HEK293 (cell line): ENCODE measurements at regions not wholly inside any gene's neighbourhood (a gene's known extent, or its start where the extent isn't known, plus 50 kb on each side); places are given as distances from the start of the nearest gene placed in this dataset.

Experiments
- CTCF ChIA-PET: fragments of 350-600 bp; formaldehyde crosslinking; extraction: SDS; loops from one replicate; lab custom pipeline; 2021; ENCODE audit warnings: antibody characterized with exemption; lab: Yijun Ruan, JAX
- POLR2A ChIA-PET: fragments of 300-600 bp; formaldehyde crosslinking; extraction: SDS; loops from one replicate; lab custom pipeline; 2020; ENCODE audit warnings: antibody characterized with exemption, inconsistent platforms; lab: Yijun Ruan, JAX
- H3K27ac ChIP-seq: fragments of 200-500 bp; sonication (Bioruptor generic); 2 replicates; pipeline ENCODE4 v1.5.1; 2014; ENCODE audit warnings: low read depth, low read length, control low read depth, inconsistent platforms; ENCODE audit errors: extremely low read depth
- H3K36me3 ChIP-seq, 2 experiments: fragments of 200-500 bp in 1 of 2; sonication (Bioruptor generic) in 1 of 2; 1 replicate in 1 of 2; 2 replicates in 1 of 2; pipeline ENCODE4 v1.5.1; 2014 to 2017; ENCODE audit warnings: inconsistent platforms in 2 of 2, low read length in 2 of 2; ENCODE audit not compliant: control insufficient read depth in 2 of 2, insufficient read depth in 1 of 2
- H3K4me1 ChIP-seq: fragments of 200-500 bp; sonication (Bioruptor generic); 2 replicates; pipeline ENCODE4 v1.5.1; 2014; ENCODE audit warnings: mild to moderate bottlenecking, low read length, inconsistent platforms; ENCODE audit not compliant: control insufficient read depth, insufficient read depth
- H3K4me3 ChIP-seq: 2 replicates; pipeline ENCODE4 v1.5.1; 2011; ENCODE audit warnings: low read depth, mild to moderate bottlenecking, control low read depth, low read length, moderate library complexity
- H3K9me3 ChIP-seq: fragments of 200-500 bp; sonication (Bioruptor generic); 2 replicates; pipeline ENCODE4 v1.5.1; 2014; ENCODE audit warnings: low read depth, low read length, inconsistent platforms; ENCODE audit not compliant: control insufficient read depth, insufficient read depth
- CTCF ChIP-seq: fragments of 450-650 bp; formaldehyde crosslinking; IDR thresholded peaks from 2 replicates; pipeline ENCODE4 v1.5.1; 2016; ENCODE audit warnings: missing biosample characterization, missing genetic modification characterization
- FEZF1 ChIP-seq: fragments of 450-650 bp; formaldehyde crosslinking; IDR thresholded peaks from 2 replicates; pipeline ENCODE4 v1.5.1; 2016; ENCODE audit warnings: missing biosample characterization, missing genetic modification characterization
- GLI2 ChIP-seq: fragments of 450-650 bp; formaldehyde crosslinking; IDR thresholded peaks from 2 replicates; pipeline ENCODE4; 2017; ENCODE audit warnings: missing biosample characterization, missing genetic modification characterization, low read depth, borderline replicate concordance
- GLIS1 ChIP-seq: fragments of 450-650 bp; formaldehyde crosslinking; IDR thresholded peaks from 2 replicates; pipeline ENCODE4 v1.5.1; 2016; ENCODE audit warnings: missing biosample characterization, missing genetic modification characterization
- OSR2 ChIP-seq: fragments of 450-650 bp; formaldehyde crosslinking; IDR thresholded peaks from 2 replicates; pipeline ENCODE4 v1.5.1; 2016; ENCODE audit warnings: missing biosample characterization, missing genetic modification characterization
- YY1 ChIP-seq: fragments of 450-650 bp; formaldehyde crosslinking; IDR thresholded peaks from 2 replicates; pipeline ENCODE4 v1.5.1; 2018; ENCODE audit warnings: missing biosample characterization, missing genetic modification characterization
- ZFP3 ChIP-seq: fragments of 450-650 bp; formaldehyde crosslinking; IDR thresholded peaks from 2 replicates; pipeline ENCODE4 v1.5.1; 2016; ENCODE audit warnings: low read depth, missing biosample characterization, missing genetic modification characterization
- ZNF175 ChIP-seq: fragments of 450-650 bp; formaldehyde crosslinking; IDR thresholded peaks from 2 replicates; pipeline ENCODE4 v1.5.1; 2016; ENCODE audit warnings: missing biosample characterization, missing genetic modification characterization
- ZNF302 ChIP-seq: fragments of 450-650 bp; formaldehyde crosslinking; IDR thresholded peaks from 2 replicates; pipeline ENCODE4 v1.5.1; 2016; ENCODE audit warnings: missing biosample characterization, missing genetic modification characterization, low read depth
- ZNF324 ChIP-seq: fragments of 450-650 bp; formaldehyde crosslinking; IDR thresholded peaks from 2 replicates; pipeline ENCODE4 v1.5.1; 2016; ENCODE audit warnings: missing biosample characterization, missing genetic modification characterization
- ZNF335 ChIP-seq: fragments of 450-650 bp; formaldehyde crosslinking; conservative IDR thresholded peaks from 2 replicates; pipeline ENCODE4 v1.5.1; 2016; ENCODE audit warnings: missing biosample characterization, missing genetic modification characterization
- ZNF366 ChIP-seq: fragments of 450-650 bp; formaldehyde crosslinking; conservative IDR thresholded peaks from 2 replicates; pipeline ENCODE4 v1.5.1; 2016; ENCODE audit warnings: missing biosample characterization, missing genetic modification characterization
- ZNF37A ChIP-seq: fragments of 450-650 bp; IDR thresholded peaks from 2 replicates; pipeline ENCODE4 v1.5.1; 2018; ENCODE audit warnings: missing biosample characterization, missing genetic modification characterization
- ZNF654 ChIP-seq: fragments of 450-650 bp; formaldehyde crosslinking; IDR thresholded peaks from 2 replicates; pipeline ENCODE4 v1.5.1; 2016; ENCODE audit warnings: low read depth, missing biosample characterization, missing genetic modification characterization
- ZNF677 ChIP-seq: fragments of 450-650 bp; IDR thresholded peaks from 2 replicates; pipeline ENCODE4 v1.5.0; 2018; ENCODE audit warnings: missing biosample characterization, mild to moderate bottlenecking, missing genetic modification characterization, moderate library complexity
- ZNF76 ChIP-seq: fragments of 450-650 bp; formaldehyde crosslinking; IDR thresholded peaks from 2 replicates; pipeline ENCODE4; 2016; ENCODE audit warnings: low read depth, missing biosample characterization, missing genetic modification characterization, borderline replicate concordance
- ZNF776 ChIP-seq: fragments of 450-650 bp; formaldehyde crosslinking; IDR thresholded peaks from 2 replicates; pipeline ENCODE4 v1.5.0; 2017; ENCODE audit warnings: missing biosample characterization, missing genetic modification characterization, borderline replicate concordance
- ZSCAN16 ChIP-seq: fragments of 450-650 bp; formaldehyde crosslinking; IDR thresholded peaks from 2 replicates; pipeline ENCODE4 v1.5.1; 2016; ENCODE audit warnings: missing biosample characterization, missing genetic modification characterization
- TF ChIP-seq, protein P1 (sequence below): fragments of 450-650 bp; formaldehyde crosslinking; optimal IDR thresholded peaks from 2 replicates; pipeline ENCODE3; 2016; ENCODE audit warnings: missing biosample characterization, mild to moderate bottlenecking, missing genetic modification characterization
- TF ChIP-seq, protein P2 (sequence below): fragments of 450-650 bp; formaldehyde crosslinking; IDR thresholded peaks from 2 replicates; pipeline ENCODE4 v1.5.1; 2016; ENCODE audit warnings: missing biosample characterization, missing genetic modification characterization

GRCh38 chr11:127205688-127206217 is 205.2 kb upstream of the KIRREL3 start:
- Histone ChIP-seq H3K9me3 (no peaks in the 10 kb centered on the region), H3K4me3 (no peak overlapping the region), H3K36me3 (no peaks in the 10 kb centered on the region), H3K27ac (no peak overlapping the region), H3K4me1 (no peaks in the 10 kb centered on the region)
- ChIA-PET CTCF (no interaction called here), POLR2A (no interaction called here)
- TF ChIP-seq FEZF1 (tag by site-specific recombination) (no peak), ZNF654 (no peak), ZNF366 (no peak), ZNF324 (tag by site-specific recombination) (no peak), ZFP3 (no peak), CTCF (tag by site-specific recombination) (no peak), ZNF677 (tag by site-specific recombination) (no peak), ZNF776 (tag by site-specific recombination) (no peak), GLIS1 (no peak), YY1 (no peak), ZNF175 (no peak)
- TF ChIP-seq, protein P1, sequence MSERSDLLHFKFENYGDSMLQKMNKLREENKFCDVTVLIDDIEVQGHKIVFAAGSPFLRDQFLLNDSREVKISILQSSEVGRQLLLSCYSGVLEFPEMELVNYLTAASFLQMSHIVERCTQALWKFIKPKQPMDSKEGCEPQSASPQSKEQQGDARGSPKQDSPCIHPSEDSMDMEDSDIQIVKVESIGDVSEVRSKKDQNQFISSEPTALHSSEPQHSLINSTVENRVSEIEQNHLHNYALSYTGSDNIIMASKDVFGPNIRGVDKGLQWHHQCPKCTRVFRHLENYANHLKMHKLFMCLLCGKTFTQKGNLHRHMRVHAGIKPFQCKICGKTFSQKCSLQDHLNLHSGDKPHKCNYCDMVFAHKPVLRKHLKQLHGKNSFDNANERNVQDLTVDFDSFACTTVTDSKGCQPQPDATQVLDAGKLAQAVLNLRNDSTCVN (tag by site-specific recombination): no peak

DNA sequence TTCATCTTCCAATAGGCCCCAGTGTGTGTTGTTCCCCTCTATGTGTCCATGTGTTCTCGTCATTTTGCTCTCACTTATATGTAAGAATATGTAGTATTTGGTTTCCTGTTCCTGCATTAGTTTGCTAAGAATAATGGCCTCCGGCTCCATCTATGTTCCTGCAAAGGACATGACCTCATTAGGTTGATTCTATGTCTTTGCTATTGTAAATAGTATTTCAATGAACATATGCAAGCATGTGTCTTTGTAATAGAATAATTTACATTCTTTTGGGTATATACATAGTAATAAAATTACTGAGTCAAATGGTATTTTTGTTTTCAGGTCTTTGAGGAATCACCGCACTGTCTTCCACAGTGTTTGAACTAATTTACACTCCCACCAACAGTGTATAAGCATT is 202.9 kb upstream of the KIRREL3 start:
- CTCF ChIA-PET: interaction anchor here (1.3 kb wide), 1 partner anchor 18 kb away, joined by 3 read pairs; no protein-coding TSS in a partner anchor
- Histone ChIP-seq H3K36me3 (no peaks in the 10 kb centered on the region), H3K4me3 (no peak overlapping the region), H3K9me3 (no peaks in the 10 kb centered on the region), H3K27ac (no peak overlapping the region), H3K4me1 (no peaks in the 10 kb centered on the region)
- POLR2A ChIA-PET: no interaction called here
- TF ChIP-seq ZNF335: no peak
- no peak for TF ChIP-seq ZNF302
- no peak for TF ChIP-seq OSR2
- no peak for TF ChIP-seq CTCF (tag by site-specific recombination)
- TF ChIP-seq GLI2 (tag by site-specific recombination): no peak
- no peak for TF ChIP-seq ZNF37A (tag by site-specific recombination)
- no peak for TF ChIP-seq ZSCAN16
- TF ChIP-seq, protein P2, sequence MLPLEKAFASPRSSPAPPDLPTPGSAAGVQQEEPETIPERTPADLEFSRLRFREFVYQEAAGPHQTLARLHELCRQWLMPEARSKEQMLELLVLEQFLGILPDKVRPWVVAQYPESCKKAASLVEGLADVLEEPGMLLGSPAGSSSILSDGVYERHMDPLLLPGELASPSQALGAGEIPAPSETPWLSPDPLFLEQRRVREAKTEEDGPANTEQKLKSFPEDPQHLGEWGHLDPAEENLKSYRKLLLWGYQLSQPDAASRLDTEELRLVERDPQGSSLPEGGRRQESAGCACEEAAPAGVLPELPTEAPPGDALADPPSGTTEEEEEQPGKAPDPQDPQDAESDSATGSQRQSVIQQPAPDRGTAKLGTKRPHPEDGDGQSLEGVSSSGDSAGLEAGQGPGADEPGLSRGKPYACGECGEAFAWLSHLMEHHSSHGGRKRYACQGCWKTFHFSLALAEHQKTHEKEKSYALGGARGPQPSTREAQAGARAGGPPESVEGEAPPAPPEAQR (tag by site-specific recombination): no peak
- TF ChIP-seq ZNF76: no peak
- no peak for TF ChIP-seq ZFP3
